ENCODE measurements at regions not wholly inside any gene's neighbourhood (a gene's known extent, or its start where the extent isn't known, plus 50 kb on each side); places are given as distances from the start of the nearest gene placed in this dataset.

DNA sequence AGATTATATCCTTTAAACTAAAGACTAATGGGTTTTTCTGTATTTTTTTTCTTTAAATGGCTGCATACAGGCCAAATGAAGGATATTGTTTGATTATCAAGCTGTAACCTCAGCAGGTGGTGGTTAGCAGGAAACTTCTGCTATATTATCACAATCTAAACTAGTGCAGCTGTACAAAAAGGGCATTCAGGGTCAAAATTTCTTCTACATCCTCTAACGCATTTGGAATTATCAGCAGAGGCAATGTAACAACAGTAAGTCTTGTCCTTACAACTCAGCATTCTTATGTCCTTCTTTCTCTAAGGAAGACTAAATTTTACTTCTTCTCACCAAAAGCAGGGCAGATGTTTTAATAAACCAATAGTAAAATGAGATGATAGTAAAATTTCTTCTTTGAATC is 135.8 kb upstream of the FN1 start:
- TF ChIP-seq REST (IDR thresholded peaks at IDR 0.05; ENCODE audit: insufficient replicate concordance, low read depth) (no peak), CTCF (IDR thresholded peaks at IDR 0.05; ENCODE audit: insufficient read depth, low read length) (no peak), POLR2AphosphoS5 (IDR thresholded peaks at IDR 0.05; ENCODE audit: low read depth) (no peak), GABPA (IDR thresholded peaks at IDR 0.05; ENCODE audit: low read depth) (no peak)

Measured in HL-60 (cell line).